B cell (primary cell): ENCODE measurements at regions not wholly inside any gene's neighbourhood (a gene's known extent, or its start where the extent isn't known, plus 50 kb on each side); places are given as distances from the start of the nearest gene placed in this dataset.

Experiments
- ATAC-seq: fragments of 200-7000 bp; cut with Tn5 transposase; one replicate; pipeline ENCODE4 v1.10.0; 2021; ENCODE audit warnings: low read depth, mild to moderate bottlenecking, moderate number of reproducible peaks, moderate library complexity
- CTCF ChIA-PET: fragments of 350-600 bp; sonication (Branson Sonifier 250); formaldehyde crosslinking; loops from one replicate; lab custom pipeline; 2021; ENCODE audit warnings: antibody characterized with exemption, inconsistent platforms; lab: Charles Lee
- POLR2A ChIA-PET: fragments of 350-600 bp; sonication (Branson Sonifier 250); formaldehyde crosslinking; loops from one replicate; lab custom pipeline; 2021; ENCODE audit warnings: antibody characterized with exemption; lab: Charles Lee
- DNase-seq: peaks from one replicate; pipeline ENCODE4 v3.0.0; 2013
- H2AFZ ChIP-seq: 2 replicates; pipeline ENCODE4 v1.6.1; 2012; ENCODE audit warnings: mild to moderate bottlenecking, low read depth, low read length; ENCODE audit not compliant: insufficient read depth, poor library complexity, severe bottlenecking
- H3K27ac ChIP-seq, 2 donors: 1 replicate in 1 of 2; 2 replicates in 1 of 2; pipeline ENCODE4 v1.5.1; 2012 to 2013; ENCODE audit warnings: low read length in 2 of 2, mild to moderate bottlenecking in 2 of 2, moderate library complexity in 1 of 2
- H3K27me3 ChIP-seq, 4 experiments: fragments of 200-600 bp in 1 of 4; sonication (generic) in 1 of 4; replicated peaks in 1 of 4; 1 replicate in 2 of 4; 2 replicates in 2 of 4; pipeline versions ENCODE4 v1.6.1 to v1.7.0; 2013 to 2016; ENCODE audit warnings: low read length in 3 of 4, mild to moderate bottlenecking in 2 of 4, mixed read lengths in 1 of 4, moderate library complexity in 1 of 4; ENCODE audit not compliant: insufficient read depth in 4 of 4, control insufficient read depth in 3 of 4; ENCODE audit errors: control extremely low read depth in 1 of 4
- H3K36me3 ChIP-seq, 2 experiments: replicated peaks in 1 of 2; 1 replicate in 1 of 2; 2 replicates in 1 of 2; pipeline versions ENCODE4 v1.6.1 to v1.7.1; 2013; ENCODE audit warnings: low read length in 1 of 2; ENCODE audit not compliant: insufficient read depth in 2 of 2, control insufficient read depth in 1 of 2; ENCODE audit errors: control extremely low read depth in 1 of 2, extremely low read depth in 1 of 2
- H3K4me1 ChIP-seq, 2 donors: fragments of 200-600 bp in 1 of 2; sonication (generic) in 1 of 2; 1 replicate in 1 of 2; 2 replicates in 1 of 2; pipeline versions ENCODE4 v1.5.1 to v1.6.1; 2013 to 2017; ENCODE audit warnings: low read length in 2 of 2; ENCODE audit not compliant: control insufficient read depth in 2 of 2, insufficient read depth in 2 of 2
- H3K4me2 ChIP-seq: replicated peaks from 2 replicates; pipeline ENCODE3; 2012; ENCODE audit warnings: mild to moderate bottlenecking, low read depth, low read length; ENCODE audit not compliant: poor library complexity, severe bottlenecking
- H3K4me3 ChIP-seq, 5 experiments: fragments of 200-600 bp in 1 of 5; sonication (generic) in 1 of 5; 1 replicate in 3 of 5; 2 replicates in 2 of 5; pipeline versions ENCODE4 v1.5.1 to v1.7.0; 2011 to 2016; ENCODE audit warnings: low read length in 4 of 5, mild to moderate bottlenecking in 4 of 5, low read depth in 2 of 5, control low read depth in 1 of 5, moderate library complexity in 1 of 5; ENCODE audit not compliant: insufficient read depth in 1 of 5; ENCODE audit errors: control extremely low read depth in 1 of 5, extremely low read depth in 1 of 5
- H3K79me2 ChIP-seq: fragments of 200-600 bp; sonication (generic); one replicate; pipeline ENCODE4 v1.6.0; 2016; ENCODE audit warnings: low read length; ENCODE audit not compliant: control insufficient read depth, insufficient read depth
- H3K9ac ChIP-seq: fragments of 200-600 bp; sonication (generic); 2 replicates; pipeline ENCODE4 v1.6.1; 2017; ENCODE audit warnings: mild to moderate bottlenecking, low read length, moderate library complexity
- H3K9me3 ChIP-seq, 3 donors: one replicate each; pipeline versions ENCODE4 v1.6.1 to v1.7.1; 2013; ENCODE audit warnings: low read length in 2 of 3; ENCODE audit not compliant: control insufficient read depth in 2 of 3, insufficient read depth in 1 of 3; ENCODE audit errors: control extremely low read depth in 1 of 3
- H4K20me1 ChIP-seq: 2 replicates; pipeline ENCODE4 v1.6.0; 2012; ENCODE audit warnings: mild to moderate bottlenecking, low read length; ENCODE audit not compliant: insufficient read depth, control insufficient read depth, poor library complexity, severe bottlenecking
- H3K27ac Mint-ChIP-seq: one replicate; pipeline ENCODE4 v1.8.0; 2021; ENCODE audit warnings: mixed read lengths
- H3K27me3 Mint-ChIP-seq: one replicate; pipeline ENCODE4 v1.8.0; 2021; ENCODE audit warnings: mixed read lengths
- H3K4me1 Mint-ChIP-seq: one replicate; pipeline ENCODE4 v1.8.0; 2021; ENCODE audit warnings: mixed read lengths
- H3K4me3 Mint-ChIP-seq: one replicate; pipeline ENCODE4 v1.8.0; 2021; ENCODE audit warnings: mixed read lengths
- H3K9me3 Mint-ChIP-seq: one replicate; pipeline ENCODE4 v1.8.0; 2022; ENCODE audit warnings: mixed read lengths; ENCODE audit not compliant: insufficient read depth
- EZH2 ChIP-seq: IDR thresholded peaks from 2 replicates; pipeline ENCODE4 v1.6.1; 2012; ENCODE audit warnings: borderline replicate concordance, low read depth, mild to moderate bottlenecking, moderate library complexity, low read length; ENCODE audit not compliant: insufficient read depth, poor library complexity, severe bottlenecking
- WGBS: methylation state at CpG from one replicate; pipeline ENCODE4 v1.1.5; 2013; ENCODE audit warnings: missing lambda C conversion rate; ENCODE audit not compliant: insufficient coverage; 5-methylcytosine and 5-hydroxymethylcytosine counted together
- intact Hi-C: fragments of 100-400 bp; cut with micrococcal nuclease; formaldehyde crosslinking; loops from one replicate; pipeline ENCODE4 v1.10.0; 2022
- TF ChIP-seq, protein P1 (sequence below): fragments of 200-600 bp; IDR thresholded peaks from one replicate; pipeline ENCODE4 v1.8.0; 2022; ENCODE audit warnings: antibody characterized with exemption, mild to moderate bottlenecking

DNA sequence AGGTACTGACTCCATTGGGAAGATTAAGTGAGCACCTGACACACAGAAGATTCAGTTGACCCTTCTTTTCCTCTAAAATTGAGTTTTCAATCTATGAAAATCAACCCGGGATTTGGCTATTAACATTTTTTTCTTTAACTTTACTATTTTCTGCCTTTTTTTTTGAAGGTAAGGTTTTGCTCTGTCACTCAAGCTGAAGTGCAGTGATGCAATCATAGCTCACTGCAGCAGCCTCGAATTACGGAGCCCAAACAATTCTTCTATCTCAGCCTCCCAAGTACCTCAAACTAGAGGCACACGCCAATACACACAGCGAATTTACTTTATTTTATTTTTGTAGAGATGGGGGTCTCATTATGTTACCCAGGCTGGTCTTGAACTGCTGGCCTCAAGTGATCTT lies 1029.5 kb downstream of the MCTP2 start:
- H3K9me3 Mint-ChIP-seq = no peaks in the 10 kb centered on the region
- Histone ChIP-seq H3K79me2 (no peaks in the 10 kb centered on the region), H3K36me3 (no peaks in the 10 kb centered on the region), H2AFZ (no peak overlapping the region), H3K9ac (no peak overlapping the region), H3K4me2 (no peak overlapping the region), H3K4me3 (no peak overlapping the region), H3K27ac (no peak overlapping the region), H3K4me1 (no peaks in the 10 kb centered on the region), H3K27me3 (no peaks in the 10 kb centered on the region), H3K9me3 (no peaks in the 10 kb centered on the region), H4K20me1 (no peaks in the 10 kb centered on the region)
- no peak for DNase-seq
- 100% methylated on average over 1 of the region's 5 CpGs for WGBS
- CTCF ChIA-PET = interaction anchor here (0.8 to 1.4 kb wide), 2 partner anchors 10 to 1974 kb away, joined by 4 to 6 read pairs; no protein-coding TSS in a partner anchor
- POLR2A ChIA-PET = no interaction called here
- H3K4me1 Mint-ChIP-seq = no peaks in the 10 kb centered on the region
- no peak overlapping the region for H3K4me3 Mint-ChIP-seq
- no peak for ATAC-seq
- peaks cover 2% of the 10 kb centered on the region for H3K27me3 Mint-ChIP-seq
- no peak overlapping the region for H3K27ac Mint-ChIP-seq
- TF ChIP-seq, protein P1, sequence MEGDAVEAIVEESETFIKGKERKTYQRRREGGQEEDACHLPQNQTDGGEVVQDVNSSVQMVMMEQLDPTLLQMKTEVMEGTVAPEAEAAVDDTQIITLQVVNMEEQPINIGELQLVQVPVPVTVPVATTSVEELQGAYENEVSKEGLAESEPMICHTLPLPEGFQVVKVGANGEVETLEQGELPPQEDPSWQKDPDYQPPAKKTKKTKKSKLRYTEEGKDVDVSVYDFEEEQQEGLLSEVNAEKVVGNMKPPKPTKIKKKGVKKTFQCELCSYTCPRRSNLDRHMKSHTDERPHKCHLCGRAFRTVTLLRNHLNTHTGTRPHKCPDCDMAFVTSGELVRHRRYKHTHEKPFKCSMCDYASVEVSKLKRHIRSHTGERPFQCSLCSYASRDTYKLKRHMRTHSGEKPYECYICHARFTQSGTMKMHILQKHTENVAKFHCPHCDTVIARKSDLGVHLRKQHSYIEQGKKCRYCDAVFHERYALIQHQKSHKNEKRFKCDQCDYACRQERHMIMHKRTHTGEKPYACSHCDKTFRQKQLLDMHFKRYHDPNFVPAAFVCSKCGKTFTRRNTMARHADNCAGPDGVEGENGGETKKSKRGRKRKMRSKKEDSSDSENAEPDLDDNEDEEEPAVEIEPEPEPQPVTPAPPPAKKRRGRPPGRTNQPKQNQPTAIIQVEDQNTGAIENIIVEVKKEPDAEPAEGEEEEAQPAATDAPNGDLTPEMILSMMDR = no peak
- TF ChIP-seq EZH2 = no peak
- intact Hi-C loops = no loop called here

GRCh38 chr15:95261546-95261945 lies 1030.2 kb downstream of the MCTP2 start:
- no CpG with 5 or more reads among the region's 3 CpGs for WGBS
- no peaks in the 10 kb centered on the region for H3K4me1 ChIP-seq
- H4K20me1 ChIP-seq = no peaks in the 10 kb centered on the region
- no peak for DNase-seq
- no peaks in the 10 kb centered on the region for H3K27me3 ChIP-seq
- Mint-ChIP-seq H3K4me3 (no peak overlapping the region), H3K9me3 (no peaks in the 10 kb centered on the region), H3K4me1 (no peaks in the 10 kb centered on the region), H3K27me3 (peaks cover 2% of the 10 kb centered on the region), H3K27ac (no peak overlapping the region)
- no peaks in the 10 kb centered on the region for H3K79me2 ChIP-seq
- intact Hi-C loops = no loop called here
- no peak overlapping the region for H2AFZ ChIP-seq
- POLR2A ChIA-PET = no interaction called here
- H3K36me3 ChIP-seq = no peaks in the 10 kb centered on the region
- H3K27ac ChIP-seq = no peak overlapping the region
- no peak for ATAC-seq
- no peak overlapping the region for H3K4me2 ChIP-seq
- no peaks in the 10 kb centered on the region for H3K9me3 ChIP-seq
- no peak for TF ChIP-seq EZH2
- TF ChIP-seq, protein P1 = no peak
- H3K9ac ChIP-seq = no peak overlapping the region
- CTCF ChIA-PET = interaction anchor here (0.8 kb wide), 1 partner anchor 11 kb away, joined by 4 read pairs; no protein-coding TSS in a partner anchor
- H3K4me3 ChIP-seq = no peak overlapping the region
